AG04449 (cell line): ENCODE measurements at regions not wholly inside any gene's neighbourhood (a gene's known extent, or its start where the extent isn't known, plus 50 kb on each side); places are given as distances from the start of the nearest gene placed in this dataset.

ENCODE experiments used
- CTCF ChIA-PET: fragments of 350-600 bp; formaldehyde crosslinking; extraction: SDS; loops from one replicate; lab custom pipeline; 2021; ENCODE audit warnings: antibody characterized with exemption; lab: Yijun Ruan, JAX
- POLR2A ChIA-PET: fragments of 400-600, 350-600 bp; formaldehyde crosslinking; extraction: SDS; loops from one replicate; lab custom pipeline; 2020; ENCODE audit warnings: antibody characterized with exemption, inconsistent platforms; lab: Yijun Ruan, JAX
- DNase-seq: peaks from one replicate; pipeline ENCODE4 v3.0.0-alpha.2; 2010; ENCODE audit warnings: low read depth, low spot score
- H3K4me3 ChIP-seq: 2 replicates; pipeline ENCODE4 v1.5.1; 2011; ENCODE audit warnings: low read depth, mild to moderate bottlenecking, control low read depth, low read length
- TF ChIP-seq, protein P1 (sequence below): IDR thresholded peaks from one replicate; pipeline ENCODE4 v1.5.1; 2011; ENCODE audit warnings: mild to moderate bottlenecking, moderate library complexity, low read length, control low read depth, inconsistent platforms; ENCODE audit not compliant: insufficient read depth; ENCODE audit errors: missing control alignments

DNA sequence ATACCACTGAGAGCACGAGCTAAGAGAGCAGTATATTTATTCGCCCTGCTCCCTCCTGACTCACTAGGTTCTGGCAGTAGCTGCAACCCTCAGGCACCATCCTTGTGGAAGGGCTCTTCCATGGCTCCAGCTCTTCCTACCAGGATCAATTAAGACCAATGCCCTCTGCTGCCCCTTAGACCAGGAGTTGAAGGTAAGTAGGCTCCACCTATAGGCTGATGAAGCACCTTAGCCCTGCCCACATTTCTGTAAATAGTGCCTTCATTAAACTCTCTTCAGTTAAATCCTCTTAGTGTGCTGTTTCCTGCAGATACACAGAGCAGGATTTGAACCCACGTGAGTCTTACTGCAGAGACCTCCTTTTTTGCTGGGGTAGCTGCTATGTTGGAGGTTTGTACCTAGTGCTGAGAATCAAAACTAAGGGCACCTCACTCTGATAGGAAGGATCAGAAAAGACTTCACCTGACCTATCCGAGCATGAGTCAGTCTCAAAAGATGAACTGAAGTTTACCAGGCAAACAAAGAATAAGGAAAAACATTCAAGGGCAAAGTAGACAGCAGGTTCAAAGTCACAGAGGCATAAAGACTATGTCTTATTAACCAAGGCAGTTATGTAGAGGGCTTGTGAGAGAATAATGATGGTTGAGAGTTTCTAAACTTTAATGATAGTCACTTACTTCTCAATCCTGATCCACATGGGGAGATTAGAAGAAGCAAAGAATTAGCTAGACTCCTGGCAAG, 56.9 kb upstream of the BEND6 start:
- ChIA-PET CTCF (interaction anchor here (1.1 kb wide), 1 partner anchor 17 kb away, joined by 3 read pairs; no protein-coding TSS in a partner anchor), POLR2A (no interaction called here)
- DNase-seq = no peak
- H3K4me3 ChIP-seq = no peak overlapping the region
- TF ChIP-seq, protein P1, sequence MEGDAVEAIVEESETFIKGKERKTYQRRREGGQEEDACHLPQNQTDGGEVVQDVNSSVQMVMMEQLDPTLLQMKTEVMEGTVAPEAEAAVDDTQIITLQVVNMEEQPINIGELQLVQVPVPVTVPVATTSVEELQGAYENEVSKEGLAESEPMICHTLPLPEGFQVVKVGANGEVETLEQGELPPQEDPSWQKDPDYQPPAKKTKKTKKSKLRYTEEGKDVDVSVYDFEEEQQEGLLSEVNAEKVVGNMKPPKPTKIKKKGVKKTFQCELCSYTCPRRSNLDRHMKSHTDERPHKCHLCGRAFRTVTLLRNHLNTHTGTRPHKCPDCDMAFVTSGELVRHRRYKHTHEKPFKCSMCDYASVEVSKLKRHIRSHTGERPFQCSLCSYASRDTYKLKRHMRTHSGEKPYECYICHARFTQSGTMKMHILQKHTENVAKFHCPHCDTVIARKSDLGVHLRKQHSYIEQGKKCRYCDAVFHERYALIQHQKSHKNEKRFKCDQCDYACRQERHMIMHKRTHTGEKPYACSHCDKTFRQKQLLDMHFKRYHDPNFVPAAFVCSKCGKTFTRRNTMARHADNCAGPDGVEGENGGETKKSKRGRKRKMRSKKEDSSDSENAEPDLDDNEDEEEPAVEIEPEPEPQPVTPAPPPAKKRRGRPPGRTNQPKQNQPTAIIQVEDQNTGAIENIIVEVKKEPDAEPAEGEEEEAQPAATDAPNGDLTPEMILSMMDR = no peak

DNA sequence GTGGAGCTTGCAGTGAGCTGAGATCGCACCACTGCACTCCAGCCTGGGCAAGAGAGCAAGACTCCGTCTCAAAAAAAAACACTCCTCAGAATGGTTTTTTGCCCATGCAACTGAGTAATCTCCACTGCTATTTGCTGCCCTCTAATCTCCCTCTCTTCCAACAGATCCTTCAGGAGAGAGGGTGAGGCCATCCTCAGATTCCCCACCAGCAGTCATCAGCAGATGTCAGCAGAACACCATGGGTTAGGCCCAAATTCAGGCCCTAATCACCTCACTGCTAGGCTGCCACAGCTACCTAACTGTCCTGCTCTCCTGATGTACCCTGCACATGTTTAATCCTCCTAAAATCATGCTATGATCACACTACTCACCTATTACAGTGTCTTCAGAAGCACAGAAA, 63.2 kb upstream of the BEND6 start:
- CTCF ChIA-PET = interaction anchor here (0.7 to 5.5 kb wide), 8 partner anchors 11 to 425 kb away, joined by 3 to 80 read pairs (median 4); partner anchors contain the start of gene PRIM2

DNA sequence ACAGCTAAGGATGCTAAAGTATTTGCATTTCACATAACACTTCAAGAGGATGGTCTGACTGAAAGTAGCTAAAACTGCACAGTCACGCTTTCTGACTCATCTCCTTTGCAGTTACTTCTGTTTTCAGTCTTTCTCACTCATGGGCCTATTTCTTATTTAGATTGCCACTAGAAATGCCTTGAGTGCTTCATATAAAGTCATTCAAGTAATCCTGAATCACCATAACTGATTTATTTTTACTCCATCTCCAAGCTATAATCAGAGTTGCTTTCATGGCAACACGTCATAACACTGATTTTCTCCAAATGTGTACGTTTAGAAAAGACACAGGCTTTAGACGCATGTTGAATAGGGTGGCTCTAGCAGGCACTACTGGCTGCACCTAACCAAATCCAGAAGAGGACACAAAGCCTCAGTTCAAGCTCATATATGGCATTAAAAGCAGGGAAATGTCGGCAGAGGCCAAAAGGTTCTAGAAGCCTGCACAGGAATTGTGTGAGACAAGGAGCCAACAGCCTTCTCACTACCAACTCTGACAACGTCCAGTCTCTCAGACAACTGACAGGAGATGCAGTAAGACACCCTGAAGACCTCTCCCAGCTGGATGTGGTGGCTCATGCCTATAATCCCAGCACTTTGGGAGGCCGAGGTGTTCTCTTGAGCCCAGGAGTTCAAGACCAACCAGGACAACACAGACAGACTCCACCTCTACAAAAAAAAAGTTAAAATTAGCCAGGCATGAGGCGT, 64.1 kb upstream of the BEND6 start:
- peak; percentile 84 for DNase-seq
- ChIA-PET CTCF (interaction anchor here (0.7 to 5.5 kb wide), 7 partner anchors 12 to 434 kb away, joined by 3 to 80 read pairs (median 4); partner anchors contain the start of gene BEND6), POLR2A (interaction anchor here (0.7 to 0.9 kb wide), 2 partner anchors 12 to 47 kb away, joined by 4 read pairs; no protein-coding TSS in a partner anchor)
- H3K4me3 ChIP-seq = no peak overlapping the region
- TF ChIP-seq, protein P1 = no peak

More for the DNA sequence above, 63.2 kb upstream of the BEND6 start:
- POLR2A ChIA-PET = no interaction called here
- DNase-seq = no peak
- TF ChIP-seq, protein P1 = peak; percentile 22
- no peak overlapping the region for H3K4me3 ChIP-seq

DNA sequence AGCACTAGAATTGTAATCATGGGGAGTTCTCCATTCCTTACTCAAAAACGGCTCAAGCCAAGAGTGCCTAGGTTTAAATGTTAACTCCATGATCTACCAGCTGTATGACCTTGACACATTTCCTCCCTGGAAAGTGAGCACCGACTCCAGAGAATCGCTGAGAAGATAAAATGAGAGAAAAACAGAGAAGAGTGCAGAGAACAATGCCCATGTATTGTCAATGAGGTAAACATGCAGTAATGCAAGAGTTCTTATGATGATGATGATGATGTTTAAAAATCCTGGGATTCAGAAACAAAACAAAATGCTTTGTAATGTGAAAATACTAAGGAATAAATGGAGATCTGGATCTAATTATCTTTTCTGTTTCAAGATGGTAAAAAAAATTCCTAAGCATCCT, 64.8 kb upstream of the BEND6 start:
- ChIA-PET POLR2A (interaction anchor here (0.6 to 0.9 kb wide), 4 partner anchors 13 to 240 kb away, joined by 3 to 4 read pairs (median 4); no protein-coding TSS in a partner anchor), CTCF (interaction anchor here (1.1 to 5.5 kb wide), 4 partner anchors 13 to 426 kb away, joined by 3 to 80 read pairs (median 4); partner anchors contain the start of gene BEND6)
- no peak overlapping the region for H3K4me3 ChIP-seq
- DNase-seq = no peak
- TF ChIP-seq, protein P1 = no peak

DNA sequence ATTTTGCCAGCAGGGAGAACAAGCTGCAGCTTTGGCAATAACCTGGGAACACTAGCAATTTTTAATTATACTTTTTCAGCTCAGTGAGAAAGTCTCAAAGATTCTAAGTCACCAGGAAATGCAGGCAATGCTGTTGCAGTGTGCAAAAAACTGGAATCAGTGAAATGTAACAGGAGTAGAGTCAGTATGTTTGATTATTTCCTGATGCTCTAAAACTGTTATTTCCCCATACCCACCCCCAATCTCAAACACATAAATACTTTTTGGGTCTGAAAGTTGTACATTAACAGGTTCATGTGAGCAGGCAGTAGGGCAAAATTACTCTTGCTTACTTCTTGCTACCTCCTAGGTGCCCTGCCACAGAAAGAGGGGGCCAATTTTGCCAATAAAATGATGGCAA, 65.4 kb upstream of the BEND6 start:
- TF ChIP-seq, protein P1 = no peak
- ChIA-PET CTCF (interaction anchor here (1.2 to 5.5 kb wide), 4 partner anchors 13 to 191 kb away, joined by 3 to 80 read pairs (median 6); no protein-coding TSS in a partner anchor), POLR2A (interaction anchor here (0.6 to 0.7 kb wide), 2 partner anchors 39 to 239 kb away, joined by 3 read pairs; no protein-coding TSS in a partner anchor)
- no peak overlapping the region for H3K4me3 ChIP-seq
- no peak for DNase-seq
